Prostate gland (tissue), 2 donors: ENCODE measurements at regions not wholly inside any gene's neighbourhood (a gene's known extent, or its start where the extent isn't known, plus 50 kb on each side); places are given as distances from the start of the nearest gene placed in this dataset.
"Not testable (repeated sequence)": the region's sequence is repeated elsewhere in the genome, so short reads cannot be mapped to it uniquely, and the experiment has no call there.

Experiments used
- CTCF ChIP-seq, 4 experiments: fragments of 200-600 bp in 2 of 4; fragments of 450-650 bp in 2 of 4; sonication (generic) in 2 of 4; IDR thresholded peaks; 1 replicate in 3 of 4; 2 replicates in 1 of 4; pipeline ENCODE4 v1.5.1; 2016 to 2019; ENCODE audit warnings: antibody characterized with exemption in 4 of 4, mild to moderate bottlenecking in 2 of 4, moderate library complexity in 2 of 4
- POLR2A ChIP-seq: fragments of 450-650 bp; IDR thresholded peaks from one replicate; pipeline ENCODE4 v1.6.1; 2016; ENCODE audit warnings: antibody characterized with exemption, mild to moderate bottlenecking

- not testable (repeated sequence) for TF ChIP-seq CTCF (IDR thresholded peaks at IDR 0.05); POLR2A
These were observed 560.3 kb downstream of the PRIM2 start for GRCh38 chr6:57877729-57878128.
